AG04450 (cell line): ENCODE measurements at regions not wholly inside any gene's neighbourhood (a gene's known extent, or its start where the extent isn't known, plus 50 kb on each side); places are given as distances from the start of the nearest gene placed in this dataset.

Experiments
- CTCF ChIA-PET: fragments of 300-600, 350-600 bp; formaldehyde crosslinking; extraction: SDS; loops from one replicate; lab custom pipeline; 2022; ENCODE audit warnings: antibody characterized with exemption, inconsistent platforms; lab: Charles Lee
- POLR2A ChIA-PET: fragments of 350-600 bp; formaldehyde crosslinking; extraction: SDS; loops from one replicate; lab custom pipeline; 2021; ENCODE audit warnings: antibody characterized with exemption, inconsistent platforms; lab: Yijun Ruan, JAX
- DNase-seq: peaks from one replicate; pipeline ENCODE4 v3.0.0-alpha.2; 2011; ENCODE audit warnings: low read depth, low spot score
- H3K27ac ChIP-seq: one replicate; pipeline ENCODE4 v1.5.1; 2012; ENCODE audit warnings: low read depth, low read length, control low read depth
- H3K27me3 ChIP-seq: one replicate; pipeline ENCODE4 v1.6.0; 2012; ENCODE audit warnings: low read length; ENCODE audit not compliant: control insufficient read depth, insufficient read depth
- H3K4me3 ChIP-seq: 2 replicates; pipeline ENCODE4 v1.5.1; 2011; ENCODE audit warnings: mild to moderate bottlenecking, low read depth, low read length, control low read depth
- H3K9me3 ChIP-seq: 2 replicates; pipeline ENCODE4 v1.5.1; 2012; ENCODE audit warnings: low read length; ENCODE audit not compliant: control insufficient read depth, insufficient read depth
- TF ChIP-seq, protein P1 (sequence below): IDR thresholded peaks from 2 replicates; pipeline ENCODE4 v1.5.1; 2011; ENCODE audit warnings: low read depth, low read length, control low read depth, inconsistent platforms

DNA sequence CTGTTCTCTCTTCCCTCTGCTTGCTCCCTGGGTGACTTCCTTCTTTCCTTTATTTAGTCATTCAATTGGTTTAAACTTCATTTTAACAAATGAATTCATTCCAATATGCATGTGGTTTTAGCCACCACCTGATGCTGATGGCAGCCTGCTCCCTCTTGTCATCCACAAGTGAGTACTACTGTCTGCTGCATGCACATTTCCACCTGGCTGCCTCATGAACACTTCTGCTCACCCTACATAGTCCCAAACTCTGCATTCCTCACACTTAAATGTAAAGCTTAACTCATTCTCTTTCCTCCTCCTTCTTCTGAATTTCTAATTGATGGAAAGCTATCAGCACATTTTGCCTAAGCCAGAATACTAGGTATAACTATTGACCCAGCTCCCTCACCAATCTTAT lies 184.7 kb upstream of the ZNF462 start:
- POLR2A ChIA-PET = no interaction called here
- TF ChIP-seq, protein P1, sequence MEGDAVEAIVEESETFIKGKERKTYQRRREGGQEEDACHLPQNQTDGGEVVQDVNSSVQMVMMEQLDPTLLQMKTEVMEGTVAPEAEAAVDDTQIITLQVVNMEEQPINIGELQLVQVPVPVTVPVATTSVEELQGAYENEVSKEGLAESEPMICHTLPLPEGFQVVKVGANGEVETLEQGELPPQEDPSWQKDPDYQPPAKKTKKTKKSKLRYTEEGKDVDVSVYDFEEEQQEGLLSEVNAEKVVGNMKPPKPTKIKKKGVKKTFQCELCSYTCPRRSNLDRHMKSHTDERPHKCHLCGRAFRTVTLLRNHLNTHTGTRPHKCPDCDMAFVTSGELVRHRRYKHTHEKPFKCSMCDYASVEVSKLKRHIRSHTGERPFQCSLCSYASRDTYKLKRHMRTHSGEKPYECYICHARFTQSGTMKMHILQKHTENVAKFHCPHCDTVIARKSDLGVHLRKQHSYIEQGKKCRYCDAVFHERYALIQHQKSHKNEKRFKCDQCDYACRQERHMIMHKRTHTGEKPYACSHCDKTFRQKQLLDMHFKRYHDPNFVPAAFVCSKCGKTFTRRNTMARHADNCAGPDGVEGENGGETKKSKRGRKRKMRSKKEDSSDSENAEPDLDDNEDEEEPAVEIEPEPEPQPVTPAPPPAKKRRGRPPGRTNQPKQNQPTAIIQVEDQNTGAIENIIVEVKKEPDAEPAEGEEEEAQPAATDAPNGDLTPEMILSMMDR = no peak
- CTCF ChIA-PET = no interaction called here

GRCh38 chr9:106682420-106682819 lies 180.5 kb upstream of the ZNF462 start:
- CTCF ChIA-PET = no interaction called here

More for the DNA sequence above, 184.7 kb upstream of the ZNF462 start:
- DNase-seq = no peak
- Histone ChIP-seq H3K27ac (no peak overlapping the region), H3K27me3 (no peaks in the 10 kb centered on the region), H3K4me3 (no peak overlapping the region), H3K9me3 (no peaks in the 10 kb centered on the region)

DNA sequence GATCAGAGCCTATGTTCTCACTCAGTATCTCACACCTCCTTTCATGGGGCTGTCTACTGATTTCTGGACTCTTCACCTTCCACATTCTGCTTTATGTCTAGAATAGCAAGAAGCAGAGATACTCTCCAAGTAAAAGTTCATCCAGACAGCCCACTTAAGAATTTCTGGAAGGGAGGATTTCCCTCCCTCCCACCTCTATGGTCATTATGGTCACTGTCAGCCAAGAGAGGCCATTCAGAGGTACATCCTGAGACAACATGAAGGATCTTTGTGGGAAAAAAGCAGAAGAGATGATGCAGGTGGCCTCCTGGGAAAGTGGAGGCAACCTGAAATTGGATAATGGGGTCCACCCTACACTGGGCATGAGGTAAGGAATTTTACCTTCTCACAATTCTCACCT lies 179.5 kb upstream of the ZNF462 start:
- ChIA-PET CTCF (no interaction called here), POLR2A (no interaction called here)
- H3K9me3 ChIP-seq = no peaks in the 10 kb centered on the region
- TF ChIP-seq, protein P1 = no peak
- no peaks in the 10 kb centered on the region for H3K27me3 ChIP-seq
- H3K27ac ChIP-seq = no peak overlapping the region
- no peak for DNase-seq
- no peak overlapping the region for H3K4me3 ChIP-seq

More at GRCh38 chr9:106682420-106682819, 180.5 kb upstream of the ZNF462 start:
- POLR2A ChIA-PET = no interaction called here
- no peak for DNase-seq
- Histone ChIP-seq H3K27ac (no peak overlapping the region), H3K27me3 (no peaks in the 10 kb centered on the region), H3K4me3 (no peak overlapping the region), H3K9me3 (no peaks in the 10 kb centered on the region)
- TF ChIP-seq, protein P1 = no peak

DNA sequence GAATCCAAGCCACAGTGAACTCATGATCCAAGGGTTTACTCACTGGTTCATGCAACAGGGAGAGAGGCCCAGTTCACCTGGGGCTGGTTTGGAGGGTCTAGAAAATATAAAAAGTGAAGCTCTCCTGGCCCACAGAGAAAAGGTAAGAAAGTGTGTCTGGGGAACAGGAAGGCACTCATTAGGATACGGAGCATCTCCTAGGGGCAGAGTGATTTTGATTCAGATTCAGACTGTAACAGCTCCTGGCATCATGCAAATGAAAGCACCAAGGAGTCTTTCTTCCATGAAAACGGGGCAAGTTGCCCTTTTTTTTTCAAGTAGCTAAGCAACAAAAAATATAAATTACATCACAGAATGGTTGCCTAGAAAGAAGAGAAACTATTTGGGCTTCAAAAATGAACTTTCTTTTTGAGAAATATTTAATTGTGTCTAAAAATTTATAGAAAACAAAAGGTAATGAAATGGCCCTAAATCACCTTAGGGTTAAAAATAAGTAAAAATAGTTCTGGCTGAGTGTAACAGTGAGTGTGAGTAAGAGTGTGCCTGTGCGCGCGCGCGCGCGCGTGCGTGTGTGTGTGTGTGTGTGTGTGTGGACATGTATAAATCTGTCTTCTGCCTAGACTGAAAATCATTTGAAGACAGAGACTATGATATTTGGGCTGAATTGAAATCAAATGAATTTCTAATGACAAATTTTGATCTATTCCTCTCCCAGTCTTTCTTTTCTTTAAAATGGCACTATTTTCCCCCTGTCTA lies 177.8 kb upstream of the ZNF462 start:
- TF ChIP-seq, protein P1 = no peak

DNA sequence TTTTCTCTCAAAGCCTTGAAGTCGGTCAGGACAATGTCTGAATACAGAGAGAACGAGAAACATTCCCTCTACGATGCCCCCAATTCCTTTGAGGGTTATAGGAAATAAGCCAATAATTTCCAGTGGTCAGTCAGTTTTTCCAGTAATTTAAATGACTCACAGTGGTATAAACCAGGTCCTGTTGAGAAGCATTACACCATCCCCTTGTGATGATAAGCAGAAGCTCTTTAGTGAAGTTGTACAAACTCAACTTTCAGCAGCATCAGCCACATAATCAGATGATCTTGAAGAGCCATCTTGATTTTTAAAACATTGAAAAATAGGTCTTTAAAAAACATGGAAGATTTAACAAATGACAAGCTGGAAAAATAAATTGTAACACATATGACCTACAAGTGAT lies 173.9 kb upstream of the ZNF462 start:
- CTCF ChIA-PET = no interaction called here
- DNase-seq = no peak
- TF ChIP-seq, protein P1 = no peak
- POLR2A ChIA-PET = no interaction called here
- no peak overlapping the region for H3K27ac ChIP-seq
- no peaks in the 10 kb centered on the region for H3K27me3 ChIP-seq
- H3K9me3 ChIP-seq = no peaks in the 10 kb centered on the region
- no peak overlapping the region for H3K4me3 ChIP-seq

More for the DNA sequence above, 177.8 kb upstream of the ZNF462 start:
- ChIA-PET CTCF (interaction anchor here (0.7 kb wide), 1 partner anchor 75 kb away, joined by 3 read pairs; no protein-coding TSS in a partner anchor), POLR2A (no interaction called here)
- H3K4me3 ChIP-seq = no peak overlapping the region
- H3K9me3 ChIP-seq = no peaks in the 10 kb centered on the region
- no peak overlapping the region for H3K27ac ChIP-seq
- no peaks in the 10 kb centered on the region for H3K27me3 ChIP-seq
- DNase-seq = no peak
